Loucy (cell line): ENCODE measurements at regions not wholly inside any gene's neighbourhood (a gene's known extent, or its start where the extent isn't known, plus 50 kb on each side); places are given as distances from the start of the nearest gene placed in this dataset.

Experiments used
- H2AFZ ChIP-seq: fragments of 200-600 bp; sonication (generic); 2 replicates; pipeline ENCODE4 v1.6.0; 2016; ENCODE audit warnings: antibody characterized with exemption, mild to moderate bottlenecking, low read length, moderate library complexity
- H3F3A ChIP-seq: fragments of 200-600 bp; 2 replicates; pipeline ENCODE4 v1.6.0; 2016; ENCODE audit warnings: antibody characterized with exemption, low read depth, mild to moderate bottlenecking
- H3K27me3 ChIP-seq: fragments of 200-600 bp; sonication (generic); 2 replicates; pipeline ENCODE4 v1.6.1; 2014; ENCODE audit warnings: low read length, mild to moderate bottlenecking; ENCODE audit not compliant: insufficient read depth, poor library complexity, severe bottlenecking
- H3K36me3 ChIP-seq: fragments of 200-600 bp; sonication (generic); 2 replicates; pipeline ENCODE4 v1.6.1; 2016; ENCODE audit warnings: low read length; ENCODE audit not compliant: insufficient read depth
- H3K4me1 ChIP-seq: fragments of 200-600 bp; sonication (generic); 2 replicates; pipeline ENCODE4 v1.5.1; 2014; ENCODE audit warnings: low read length, mild to moderate bottlenecking; ENCODE audit not compliant: insufficient read depth, poor library complexity, severe bottlenecking
- H3K4me2 ChIP-seq: fragments of 200-600 bp; sonication (generic); 2 replicates; pipeline ENCODE4 v1.6.0; 2014; ENCODE audit warnings: antibody characterized with exemption, low read length, low read depth, mild to moderate bottlenecking; ENCODE audit not compliant: poor library complexity, severe bottlenecking
- H3K4me3 ChIP-seq: fragments of 200-600 bp; sonication (generic); 2 replicates; pipeline ENCODE4 v1.5.1; 2014; ENCODE audit warnings: low read length, mild to moderate bottlenecking, mixed read lengths; ENCODE audit not compliant: poor library complexity, severe bottlenecking
- H3K79me2 ChIP-seq: fragments of 200-600 bp; sonication (generic); 2 replicates; pipeline ENCODE4 v1.6.1; 2014; ENCODE audit warnings: low read length; ENCODE audit not compliant: insufficient read depth
- H3K9ac ChIP-seq: fragments of 200-600 bp; sonication (generic); 2 replicates; pipeline ENCODE4 v1.6.0; 2014; ENCODE audit warnings: mild to moderate bottlenecking, low read depth, low read length, moderate library complexity; ENCODE audit not compliant: poor library complexity, severe bottlenecking
- H3K9me2 ChIP-seq: fragments of 200-600 bp; sonication (generic); replicated peaks from 2 replicates; pipeline ENCODE4 v1.6.1; 2016; ENCODE audit warnings: low read depth, low read length, mixed read lengths
- H3K9me3 ChIP-seq: fragments of 200-600 bp; sonication (generic); 2 replicates; pipeline ENCODE4 v1.6.1; 2014; ENCODE audit warnings: mild to moderate bottlenecking, antibody characterized with exemption, low read length, low read depth; ENCODE audit not compliant: insufficient read depth
- H4K20me1 ChIP-seq: fragments of 200-600 bp; sonication (generic); 2 replicates; pipeline ENCODE4 v1.6.0; 2014; ENCODE audit warnings: antibody characterized with exemption, low read length, mild to moderate bottlenecking; ENCODE audit not compliant: insufficient read depth, poor library complexity, severe bottlenecking
- EZH2phosphoT487 ChIP-seq: fragments of 200-600 bp; IDR thresholded peaks from 2 replicates; pipeline ENCODE4 v1.6.1; 2018; ENCODE audit warnings: antibody characterized with exemption, mild to moderate bottlenecking, moderate library complexity, borderline replicate concordance
- TF ChIP-seq, protein P1 (sequence below): fragments of 200-600 bp; sonication (generic); conservative IDR thresholded peaks from 2 replicates; pipeline ENCODE4 v1.5.1; 2014; ENCODE audit warnings: mild to moderate bottlenecking, antibody characterized with exemption, low read length

DNA sequence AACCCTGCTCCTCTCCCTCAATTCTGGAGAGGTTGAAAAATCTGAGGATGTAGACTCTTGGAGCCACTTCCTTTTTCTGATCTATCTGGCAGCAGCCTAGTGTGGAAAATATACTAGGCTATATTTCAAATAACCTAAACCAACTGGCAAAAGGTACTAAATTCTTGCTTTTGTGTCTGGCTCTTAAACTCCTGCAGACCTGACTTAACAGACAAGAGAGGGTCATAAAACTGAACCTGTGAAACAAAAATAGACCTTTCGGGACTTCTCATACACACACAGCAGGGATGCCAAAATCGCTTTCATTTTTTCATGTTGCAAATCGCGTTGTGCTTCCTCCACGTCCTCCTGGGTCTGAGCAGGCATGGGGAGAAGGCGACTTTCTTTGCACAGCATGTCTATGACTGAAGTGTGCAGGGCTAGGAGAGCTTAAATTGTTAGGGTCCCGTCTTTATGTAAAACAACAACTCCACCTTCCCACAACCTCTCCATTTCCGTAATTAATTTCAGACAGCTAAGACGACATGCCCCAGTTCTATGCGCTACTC, 520.7 kb upstream of the PSMD7 start:
- Histone ChIP-seq H3K9ac (no peak overlapping the region), H3K4me1 (no peaks in the 10 kb centered on the region), H2AFZ (peak overlapping the region; percentile 92), H3K27me3 (no peaks in the 10 kb centered on the region), H3K9me3 (no peaks in the 10 kb centered on the region), H3F3A (no peaks in the 10 kb centered on the region), H3K4me3 (peak overlapping the region; percentile 65), H4K20me1 (no peaks in the 10 kb centered on the region), H3K9me2 (no peaks in the 10 kb centered on the region), H3K79me2 (no peaks in the 10 kb centered on the region), H3K36me3 (no peaks in the 10 kb centered on the region), H3K4me2 (peak overlapping the region; percentile 61)
- TF ChIP-seq EZH2phosphoT487: no peak
- TF ChIP-seq, protein P1, sequence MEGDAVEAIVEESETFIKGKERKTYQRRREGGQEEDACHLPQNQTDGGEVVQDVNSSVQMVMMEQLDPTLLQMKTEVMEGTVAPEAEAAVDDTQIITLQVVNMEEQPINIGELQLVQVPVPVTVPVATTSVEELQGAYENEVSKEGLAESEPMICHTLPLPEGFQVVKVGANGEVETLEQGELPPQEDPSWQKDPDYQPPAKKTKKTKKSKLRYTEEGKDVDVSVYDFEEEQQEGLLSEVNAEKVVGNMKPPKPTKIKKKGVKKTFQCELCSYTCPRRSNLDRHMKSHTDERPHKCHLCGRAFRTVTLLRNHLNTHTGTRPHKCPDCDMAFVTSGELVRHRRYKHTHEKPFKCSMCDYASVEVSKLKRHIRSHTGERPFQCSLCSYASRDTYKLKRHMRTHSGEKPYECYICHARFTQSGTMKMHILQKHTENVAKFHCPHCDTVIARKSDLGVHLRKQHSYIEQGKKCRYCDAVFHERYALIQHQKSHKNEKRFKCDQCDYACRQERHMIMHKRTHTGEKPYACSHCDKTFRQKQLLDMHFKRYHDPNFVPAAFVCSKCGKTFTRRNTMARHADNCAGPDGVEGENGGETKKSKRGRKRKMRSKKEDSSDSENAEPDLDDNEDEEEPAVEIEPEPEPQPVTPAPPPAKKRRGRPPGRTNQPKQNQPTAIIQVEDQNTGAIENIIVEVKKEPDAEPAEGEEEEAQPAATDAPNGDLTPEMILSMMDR: no peak

DNA sequence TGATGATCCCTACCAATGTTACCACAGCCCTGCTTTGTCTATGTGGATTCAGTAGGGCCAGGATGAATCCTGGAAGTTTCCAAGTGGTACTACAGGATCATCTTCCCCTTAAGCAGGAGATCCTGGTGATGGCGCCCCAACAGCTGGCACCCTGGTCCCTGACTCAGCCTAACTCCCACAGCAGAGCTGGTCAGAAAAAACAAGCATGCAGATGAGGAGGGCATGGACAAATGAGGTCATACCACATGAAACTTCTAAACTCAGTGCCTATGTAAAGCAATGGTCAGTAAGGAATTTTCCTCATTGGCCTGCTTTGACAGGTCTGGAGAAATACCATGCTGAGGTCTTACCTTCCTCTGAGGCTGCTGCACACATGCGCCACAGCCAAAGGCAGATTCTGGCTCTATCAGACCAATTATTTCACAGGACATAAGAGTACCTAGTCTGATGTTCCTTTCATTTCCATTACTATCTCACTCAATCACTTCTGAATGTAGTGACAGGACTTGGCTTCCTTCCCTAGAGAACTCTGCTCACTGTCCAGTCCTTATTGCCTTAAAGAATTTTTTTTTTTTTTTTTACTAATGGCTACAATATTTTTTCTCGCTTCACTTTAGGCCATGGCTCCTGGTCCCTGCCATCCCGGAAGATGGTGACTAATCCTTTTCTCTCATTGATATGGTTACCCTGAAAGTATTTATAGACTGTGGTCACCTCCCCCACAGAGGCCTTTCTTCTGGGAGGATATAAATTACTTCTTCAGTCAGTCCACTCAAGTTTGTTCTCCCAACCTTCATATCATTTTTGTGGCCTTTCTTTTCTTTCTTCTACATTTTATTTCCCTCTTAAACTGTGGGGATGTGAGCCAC, 525.2 kb upstream of the PSMD7 start:
- no peaks in the 10 kb centered on the region for H4K20me1 ChIP-seq
- H3K79me2 ChIP-seq: no peaks in the 10 kb centered on the region
- H3F3A ChIP-seq: no peaks in the 10 kb centered on the region
- H3K4me2 ChIP-seq: no peak overlapping the region
- H3K27me3 ChIP-seq: no peaks in the 10 kb centered on the region
- H3K4me3 ChIP-seq: no peak overlapping the region
- H3K9me3 ChIP-seq: no peaks in the 10 kb centered on the region
- no peaks in the 10 kb centered on the region for H3K9me2 ChIP-seq
- no peaks in the 10 kb centered on the region for H3K36me3 ChIP-seq
- no peak overlapping the region for H3K9ac ChIP-seq
- TF ChIP-seq, protein P1: no peak
- TF ChIP-seq EZH2phosphoT487: no peak
- H3K4me1 ChIP-seq: no peaks in the 10 kb centered on the region
- no peak overlapping the region for H2AFZ ChIP-seq

DNA sequence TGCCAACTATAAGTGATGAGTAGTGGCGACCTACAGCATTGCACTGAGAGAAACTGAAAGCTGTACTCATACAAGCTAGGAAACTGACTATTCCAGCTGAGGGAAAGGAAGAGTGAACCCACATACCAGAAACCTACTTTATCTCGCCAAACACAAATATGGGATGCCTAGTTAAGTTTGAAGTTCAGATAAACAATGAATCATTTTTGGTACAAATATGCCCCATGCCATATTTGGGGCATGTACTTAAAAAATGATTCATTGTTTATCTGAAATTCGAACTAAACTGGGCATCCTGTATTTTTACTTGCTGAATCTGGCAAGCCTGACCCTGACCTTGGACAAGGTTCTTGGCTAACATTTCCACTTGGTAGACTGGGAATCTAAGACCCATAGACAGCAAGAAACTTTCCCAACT, 527.8 kb upstream of the PSMD7 start:
- H3K36me3 ChIP-seq: no peaks in the 10 kb centered on the region
- TF ChIP-seq, protein P1: no peak
- no peak for TF ChIP-seq EZH2phosphoT487
- no peak overlapping the region for H2AFZ ChIP-seq
- no peaks in the 10 kb centered on the region for H3K79me2 ChIP-seq
- no peaks in the 10 kb centered on the region for H3F3A ChIP-seq
- no peaks in the 10 kb centered on the region for H3K27me3 ChIP-seq
- H3K9me3 ChIP-seq: no peaks in the 10 kb centered on the region
- H3K9ac ChIP-seq: no peak overlapping the region
- H4K20me1 ChIP-seq: no peaks in the 10 kb centered on the region
- no peak overlapping the region for H3K4me2 ChIP-seq
- no peaks in the 10 kb centered on the region for H3K4me1 ChIP-seq
- H3K4me3 ChIP-seq: no peak overlapping the region
- H3K9me2 ChIP-seq: no peaks in the 10 kb centered on the region
